Naive thymus-derived CD8-positive, alpha-beta T cell (primary cell): ENCODE measurements at regions not wholly inside any gene's neighbourhood (a gene's known extent, or its start where the extent isn't known, plus 50 kb on each side); places are given as distances from the start of the nearest gene placed in this dataset.
"Not testable (repeated sequence)": the region's sequence is repeated elsewhere in the genome, so short reads cannot be mapped to it uniquely, and the experiment has no call there.

ENCODE experiments used
- ATAC-seq, 2 donors: fragments of 150-1000 bp; cut with Tn5 transposase in 1 of 2; sonication (Bioruptor Pico), chemical (Tn5 transposase) in 1 of 2; 1 replicate in 1 of 2; 2 replicates in 1 of 2; pipeline ENCODE4 v1.10.0; 2021; ENCODE audit warnings: mild to moderate bottlenecking in 2 of 2, moderate library complexity in 2 of 2
- POLR2A ChIA-PET: fragments of 350-600 bp; sonication (Branson Sonifier 250); formaldehyde crosslinking; loops from one replicate; lab custom pipeline; 2021; ENCODE audit warnings: antibody characterized with exemption; lab: Charles Lee
- DNase-seq, 10 donors: peaks; one replicate each; pipeline versions ENCODE4 v3.0.0 to v3.0.0-alpha.2; 2020 to 2022
- H3K27ac Mint-ChIP-seq, 10 donors: one replicate each; pipeline ENCODE4 v1.8.0; 2020 to 2022; ENCODE audit warnings: mild to moderate bottlenecking in 10 of 10, mixed read lengths in 10 of 10, moderate library complexity in 4 of 10, inconsistent platforms in 1 of 10
- H3K27me3 Mint-ChIP-seq, 5 donors: one replicate each; pipeline ENCODE4 v1.8.0; 2021 to 2022; ENCODE audit warnings: mixed read lengths in 5 of 5
- H3K36me3 Mint-ChIP-seq, 3 donors: one replicate each; pipeline ENCODE4 v1.8.0; 2020 to 2022; ENCODE audit warnings: mixed read lengths in 3 of 3, mild to moderate bottlenecking in 2 of 3, inconsistent platforms in 1 of 3
- H3K4me1 Mint-ChIP-seq, 4 donors: one replicate each; pipeline ENCODE4 v1.8.0; 2021 to 2022; ENCODE audit warnings: mixed read lengths in 4 of 4
- H3K4me3 Mint-ChIP-seq, 10 donors: one replicate each; pipeline ENCODE4 v1.8.0; 2020 to 2022; ENCODE audit warnings: mild to moderate bottlenecking in 10 of 10, mixed read lengths in 10 of 10, moderate library complexity in 6 of 10, inconsistent platforms in 1 of 10
- H3K9me3 Mint-ChIP-seq, 9 donors: one replicate each; pipeline ENCODE4 v1.8.0; 2020 to 2022; ENCODE audit warnings: mixed read lengths in 9 of 9, mild to moderate bottlenecking in 3 of 9, inconsistent platforms in 1 of 9, moderate library complexity in 1 of 9

DNA sequence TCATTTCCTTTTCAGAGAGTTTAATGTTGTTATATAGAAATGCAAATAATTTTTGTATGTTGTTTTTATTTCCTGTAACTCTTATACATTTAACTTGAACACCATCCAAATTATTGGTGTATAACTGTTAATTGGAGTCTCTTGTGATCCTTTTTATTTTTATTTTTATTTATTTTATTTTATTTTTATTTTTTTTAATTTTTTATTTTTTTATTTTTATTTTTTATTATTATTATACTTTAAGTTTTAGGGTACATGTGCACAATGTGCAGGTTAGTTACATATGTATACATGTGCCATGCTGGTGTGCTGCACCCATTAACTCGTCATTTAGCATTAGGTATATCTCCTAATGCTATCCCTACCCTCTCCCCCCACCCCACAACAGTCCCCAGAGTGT lies 71.2 kb upstream of the LYPLAL1 start:
- H3K27ac Mint-ChIP-seq, H3K36me3 Mint-ChIP-seq, DNase-seq, H3K4me1 Mint-ChIP-seq, H3K27me3 Mint-ChIP-seq, ATAC-seq, POLR2A ChIA-PET, H3K4me3 Mint-ChIP-seq: not testable (repeated sequence)
- H3K9me3 Mint-ChIP-seq, result peaks cover 0 to 16% (median 7%) of the 10 kb centered on the region in 9 donors

DNA sequence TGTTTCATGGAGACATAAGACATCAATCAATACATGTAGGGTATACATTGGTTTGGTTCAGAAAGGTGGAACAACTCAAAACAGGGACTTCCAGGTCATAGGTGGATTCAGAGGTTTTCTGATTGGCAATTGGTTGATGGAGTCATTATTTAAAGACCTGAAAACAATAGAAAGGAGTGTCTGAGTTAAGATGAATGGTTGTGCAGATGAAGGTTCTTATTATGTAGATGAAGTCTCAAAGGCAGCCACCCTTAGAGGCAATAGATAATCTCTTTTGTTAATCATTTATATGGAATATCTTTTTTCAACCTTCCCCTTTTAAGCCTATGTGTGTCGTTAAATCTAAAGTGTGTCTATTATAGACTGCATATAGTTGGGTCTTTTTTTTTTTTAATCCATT lies 67.8 kb upstream of the LYPLAL1 start:
- DNase-seq (no peak), ATAC-seq (no peak)
- POLR2A ChIA-PET, result no interaction called here
- Mint-ChIP-seq H3K4me1 (no peaks in the 10 kb centered on the region), H3K27ac (no peak overlapping the region), H3K4me3 (no peak overlapping the region), H3K36me3 (peaks cover 0 to 14% (median 3%) of the 10 kb centered on the region in 3 donors), H3K9me3 (peaks cover 0 to 38% (median 12%) of the 10 kb centered on the region in 9 donors), H3K27me3 (peaks cover 0 to 7% (median 0%) of the 10 kb centered on the region in 5 donors)

DNA sequence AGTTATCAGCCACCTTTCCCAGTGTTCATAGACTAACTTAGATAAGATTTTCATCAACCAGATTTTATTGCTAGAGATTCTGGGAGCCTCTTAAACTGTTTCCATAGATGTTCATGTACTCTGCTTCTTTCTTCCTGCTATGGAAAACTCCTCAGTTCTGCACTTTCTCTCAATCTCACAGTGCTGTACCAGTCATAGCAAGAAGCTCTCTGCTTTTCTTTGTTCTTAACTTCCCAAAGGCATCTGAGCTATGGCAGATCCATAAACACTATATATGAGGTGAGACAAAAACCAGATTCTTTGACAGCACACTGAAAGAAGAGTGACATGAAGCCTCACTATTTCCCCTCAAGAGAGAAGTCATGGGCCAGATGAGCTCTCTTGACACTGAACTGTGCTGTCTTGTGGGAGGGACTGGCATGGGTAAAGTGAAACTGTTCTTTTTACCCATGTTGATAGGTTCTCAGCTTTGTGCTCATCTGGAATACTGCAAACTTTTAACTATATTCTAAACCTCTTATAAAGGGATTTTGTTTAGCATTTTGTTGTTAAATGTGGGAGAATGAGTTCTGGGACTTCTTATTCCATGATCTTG lies 64.2 kb upstream of the LYPLAL1 start:
- peaks cover 15 to 60% (median 29%) of the 10 kb centered on the region in 9 donors for H3K9me3 Mint-ChIP-seq
- H3K27me3 Mint-ChIP-seq, result peaks cover 0 to 11% (median 0%) of the 10 kb centered on the region in 5 donors
- POLR2A ChIA-PET, result no interaction called here
- no peak overlapping the region for H3K4me3 Mint-ChIP-seq
- H3K27ac Mint-ChIP-seq, result peak overlapping the region in 1 of 10 donors; percentile 33
- peaks cover 0 to 30% (median 5%) of the 10 kb centered on the region in 3 donors for H3K36me3 Mint-ChIP-seq
- no peaks in the 10 kb centered on the region for H3K4me1 Mint-ChIP-seq
- no peak for ATAC-seq
- DNase-seq, result no peak

DNA sequence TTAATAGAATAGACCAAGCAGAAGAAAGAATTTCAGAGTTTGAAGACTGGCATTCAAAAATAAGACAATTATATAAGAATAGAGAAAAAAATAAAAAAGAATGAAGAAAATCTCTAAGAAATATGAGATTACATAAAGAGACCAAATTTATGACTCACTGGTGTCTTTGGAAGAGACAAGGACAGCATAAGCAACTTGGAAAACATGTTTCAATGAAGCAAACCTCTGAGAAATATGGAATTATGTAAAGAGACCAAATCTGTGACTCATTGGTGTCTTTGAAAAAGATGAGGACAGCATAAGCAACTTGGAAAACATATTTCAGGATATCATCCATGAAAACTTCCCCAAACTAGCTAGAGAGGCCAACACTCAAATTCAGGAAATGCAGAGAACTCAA lies 60.4 kb upstream of the LYPLAL1 start:
- Mint-ChIP-seq H3K4me3 (no peak overlapping the region), H3K27ac (no peak overlapping the region), H3K27me3 (peaks cover 0 to 11% (median 0%) of the 10 kb centered on the region in 5 donors), H3K9me3 (peaks cover 13 to 57% (median 28%) of the 10 kb centered on the region in 9 donors), H3K4me1 (no peaks in the 10 kb centered on the region), H3K36me3 (peaks cover 0 to 30% (median 5%) of the 10 kb centered on the region in 3 donors)
- ATAC-seq (no peak), DNase-seq (no peak)
- POLR2A ChIA-PET, result no interaction called here

DNA sequence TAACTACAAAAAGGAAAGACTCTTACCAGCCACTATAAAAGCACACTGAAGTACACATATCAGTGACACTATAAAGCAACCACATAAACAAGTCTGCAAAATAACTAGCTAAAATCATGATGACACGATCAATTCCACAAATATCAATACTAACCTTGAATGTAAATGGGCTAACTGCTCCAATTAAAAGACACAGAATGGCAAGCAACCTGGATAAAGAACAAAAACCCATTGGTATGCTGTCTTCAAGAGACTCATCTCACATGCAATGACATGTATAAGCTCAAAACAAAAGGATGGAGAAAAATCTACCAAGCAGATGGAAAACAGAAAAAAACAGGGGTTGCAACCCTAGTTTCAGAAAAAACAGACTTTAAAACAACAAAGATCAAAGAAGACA lies 59.7 kb upstream of the LYPLAL1 start:
- H3K27me3 Mint-ChIP-seq, result peaks cover 0 to 7% (median 0%) of the 10 kb centered on the region in 5 donors
- H3K27ac Mint-ChIP-seq, result no peak overlapping the region
- peaks cover 0 to 22% (median 2%) of the 10 kb centered on the region in 3 donors for H3K36me3 Mint-ChIP-seq
- POLR2A ChIA-PET, result no interaction called here
- H3K9me3 Mint-ChIP-seq, result peaks cover 8 to 49% (median 24%) of the 10 kb centered on the region in 9 donors
- no peak for DNase-seq
- no peaks in the 10 kb centered on the region for H3K4me1 Mint-ChIP-seq
- ATAC-seq, result no peak
- no peak overlapping the region for H3K4me3 Mint-ChIP-seq

DNA sequence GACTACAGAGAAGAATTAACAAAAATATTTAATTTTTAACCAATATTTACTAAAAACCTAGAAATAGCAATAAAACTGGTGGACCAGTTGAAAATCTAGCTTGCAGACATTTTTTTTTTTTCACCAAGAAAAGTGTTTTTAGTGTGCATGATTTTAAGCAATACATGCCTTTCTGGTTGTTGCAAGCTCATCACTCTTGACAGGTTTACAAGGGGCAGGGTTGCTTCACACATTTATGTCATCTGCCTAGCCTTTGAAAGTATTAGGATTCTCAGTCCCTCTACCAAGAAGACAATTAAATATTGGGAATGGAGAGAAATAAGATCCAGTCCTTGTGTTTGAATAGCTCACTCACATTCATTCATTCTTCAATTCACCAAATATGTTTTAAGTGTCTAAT lies 53.8 kb upstream of the LYPLAL1 start:
- H3K9me3 Mint-ChIP-seq, result peaks cover 0 to 10% (median 0%) of the 10 kb centered on the region in 9 donors
- ATAC-seq (no peak), DNase-seq (no peak)
- H3K27ac Mint-ChIP-seq, result no peak overlapping the region
- POLR2A ChIA-PET, result no interaction called here
- no peaks in the 10 kb centered on the region for H3K27me3 Mint-ChIP-seq
- no peaks in the 10 kb centered on the region for H3K4me1 Mint-ChIP-seq
- no peaks in the 10 kb centered on the region for H3K36me3 Mint-ChIP-seq
- H3K4me3 Mint-ChIP-seq, result no peak overlapping the region

DNA sequence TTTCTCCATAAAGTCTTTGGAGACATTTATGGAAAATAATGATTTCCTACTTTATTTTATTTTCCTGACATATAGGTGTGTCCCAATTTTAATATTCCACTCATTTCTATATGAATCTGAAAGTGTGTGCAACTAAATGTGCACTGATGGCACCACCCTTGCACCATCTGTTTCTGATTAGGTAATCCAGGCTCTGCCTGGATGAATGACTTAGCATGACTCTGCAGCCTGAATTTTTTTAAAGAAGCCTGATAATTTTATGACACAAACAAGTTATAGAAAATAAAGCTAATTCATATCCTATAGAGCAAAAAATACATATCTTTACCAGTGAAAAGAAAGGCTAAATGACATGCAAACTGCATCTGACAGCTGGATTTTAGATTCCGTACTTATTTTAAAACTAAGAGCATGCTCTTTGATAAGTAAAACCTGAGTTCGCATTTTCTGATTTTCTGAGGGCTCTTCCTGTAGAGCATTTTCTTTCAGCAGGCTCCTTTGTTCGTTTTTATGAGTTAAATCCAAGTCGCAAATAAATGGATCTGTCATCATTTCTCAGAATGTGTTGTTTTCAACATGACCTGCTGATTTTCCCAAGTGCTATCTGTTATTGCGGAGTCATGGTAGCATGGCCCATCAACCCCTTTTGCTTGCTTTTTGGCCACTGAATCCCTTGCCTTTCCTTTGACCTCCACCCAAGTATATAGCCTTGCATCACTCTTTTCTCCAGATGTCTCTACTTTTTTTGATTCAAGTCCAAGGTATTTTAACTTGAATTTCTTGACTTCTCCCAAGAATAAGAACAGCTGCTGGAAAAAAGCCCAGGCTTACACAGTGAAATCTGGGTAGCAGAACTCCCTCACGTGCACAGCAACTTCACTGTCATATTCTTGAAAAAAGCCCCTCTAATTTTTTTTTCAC lies 52.8 kb upstream of the LYPLAL1 start:
- no peaks in the 10 kb centered on the region for H3K4me1 Mint-ChIP-seq
- peaks cover 0 to 10% (median 0%) of the 10 kb centered on the region in 9 donors for H3K9me3 Mint-ChIP-seq
- no peaks in the 10 kb centered on the region for H3K36me3 Mint-ChIP-seq
- POLR2A ChIA-PET, result no interaction called here
- ATAC-seq, result no peak
- no peak for DNase-seq
- H3K27ac Mint-ChIP-seq, result no peak overlapping the region
- no peaks in the 10 kb centered on the region for H3K27me3 Mint-ChIP-seq
- H3K4me3 Mint-ChIP-seq, result no peak overlapping the region

DNA sequence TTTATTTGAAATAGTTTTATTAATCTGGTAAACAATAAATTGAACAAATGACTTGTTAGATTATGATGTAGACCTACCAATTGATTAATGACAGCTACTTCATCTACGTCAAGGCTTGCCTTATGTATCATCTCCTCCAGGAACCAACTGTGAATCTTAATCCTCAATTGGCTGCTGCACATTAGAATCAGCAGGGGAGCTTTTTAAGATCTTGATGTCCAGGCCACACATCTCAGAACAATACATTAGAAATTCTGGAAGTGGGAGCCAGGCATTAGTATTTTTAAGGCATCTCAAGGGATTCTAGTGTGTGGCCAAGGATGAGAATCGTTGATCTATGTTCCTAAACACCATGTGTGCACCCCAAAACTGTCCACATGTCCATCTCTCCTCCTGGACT lies 52.0 kb upstream of the LYPLAL1 start:
- Mint-ChIP-seq H3K36me3 (no peaks in the 10 kb centered on the region), H3K27me3 (peaks cover 0 to 5% (median 0%) of the 10 kb centered on the region in 5 donors), H3K4me3 (no peak overlapping the region), H3K4me1 (no peaks in the 10 kb centered on the region), H3K27ac (no peak overlapping the region), H3K9me3 (peaks cover 0 to 5% (median 0%) of the 10 kb centered on the region in 9 donors)
- ATAC-seq (no peak), DNase-seq (no peak)
- POLR2A ChIA-PET, result no interaction called here

DNA sequence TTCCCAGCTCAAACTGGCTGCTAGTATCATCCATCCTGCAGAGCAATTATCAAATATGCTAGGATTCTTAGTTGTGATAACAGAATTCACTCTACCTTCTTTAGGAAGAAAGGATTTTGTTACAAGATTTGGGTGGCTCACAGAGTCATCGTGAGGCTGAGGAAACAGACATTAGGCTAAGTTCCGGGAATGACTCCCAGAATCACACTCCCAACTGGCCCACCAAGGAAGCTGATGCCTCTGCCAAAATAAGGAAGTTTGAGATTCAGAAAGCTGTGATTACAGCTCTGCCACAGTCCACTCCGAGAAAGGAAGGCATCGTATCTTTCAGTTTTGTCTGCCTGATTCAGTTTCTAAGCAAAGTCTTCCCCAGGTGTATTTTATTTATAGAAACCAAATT lies 50.6 kb upstream of the LYPLAL1 start:
- no peak for DNase-seq
- no peaks in the 10 kb centered on the region for H3K9me3 Mint-ChIP-seq

More for the DNA sequence above, 50.6 kb upstream of the LYPLAL1 start:
- peaks cover 0 to 6% (median 5%) of the 10 kb centered on the region in 5 donors for H3K27me3 Mint-ChIP-seq
- no peaks in the 10 kb centered on the region for H3K36me3 Mint-ChIP-seq
- no peak for ATAC-seq
- H3K27ac Mint-ChIP-seq, result no peak overlapping the region
- POLR2A ChIA-PET, result no interaction called here
- no peaks in the 10 kb centered on the region for H3K4me1 Mint-ChIP-seq
- no peak overlapping the region for H3K4me3 Mint-ChIP-seq
